GM12878 (cell line): ENCODE measurements at regions not wholly inside any gene's neighbourhood (a gene's known extent, or its start where the extent isn't known, plus 50 kb on each side); places are given as distances from the start of the nearest gene placed in this dataset. TPM values are rescaled to one million over a fixed set of nuclear protein-coding genes. Genes with fewer than 3 reads are reported as not detected.

Experiments
- ATAC-seq: fragments of 200-7000 bp; cut with Tn5 transposase; 3 replicates; pipeline ENCODE4 v1.9.1; 2020; ENCODE audit warnings: mild to moderate bottlenecking, moderate library complexity
- BruUV-seq: library from RNA; stranded (reverse); fragments of 400-500 nt; replicated peaks from 2 replicates; lab custom pipeline; 2021; lab: Mats Ljungman, UMichigan
- CTCF ChIA-PET: fragments of 300-600 bp; sonication (Branson Sonifier 250); formaldehyde crosslinking; extraction: SDS; loops from one replicate; lab custom pipeline; 2021; ENCODE audit warnings: inconsistent platforms; lab: Yijun Ruan, JAX
- POLR2A ChIA-PET: fragments of 350-600 bp; formaldehyde crosslinking; extraction: SDS; loops from one replicate; lab custom pipeline; 2021; ENCODE audit warnings: inconsistent platforms; lab: Charles Lee
- RAD21 ChIA-PET: fragments of 300-600 bp; sonication (Branson Sonifier 250); formaldehyde crosslinking; loops from one replicate; lab custom pipeline; 2023; ENCODE audit warnings: antibody characterized with exemption; ENCODE audit not compliant: unreplicated experiment; lab: Charles Lee
- SMC1A ChIA-PET: fragments of 300-600 bp; sonication (Branson Sonifier 250); formaldehyde crosslinking; loops from one replicate; lab custom pipeline; 2023; ENCODE audit not compliant: unreplicated experiment, uncharacterized antibody; lab: Charles Lee
- DNase-seq: peaks from one replicate; pipeline ENCODE4 v3.0.0-alpha.2; 2011; ENCODE audit warnings: low read depth, low spot score
- FAIRE-seq: peaks from 3 replicates; lab custom pipeline; 2011; peaks lifted over from hg19 to GRCh38; lab: Jason Lieb, UNC
- H2AFZ ChIP-seq: 2 replicates; pipeline ENCODE4 v1.6.0; 2011; ENCODE audit warnings: low read depth, low read length, control low read depth; ENCODE audit not compliant: control insufficient read depth
- H3K27ac ChIP-seq: 2 replicates; pipeline ENCODE4 v1.5.1; 2011; ENCODE audit warnings: control low read depth; ENCODE audit not compliant: control insufficient read depth, insufficient read depth
- H3K27me3 ChIP-seq, 2 experiments: replicated peaks in 1 of 2; 2 replicates each; pipeline versions ENCODE4 v1.6.0 to v1.6.1; 2011; ENCODE audit warnings: low read length in 1 of 2; ENCODE audit not compliant: control insufficient read depth in 2 of 2, insufficient read depth in 2 of 2
- H3K36me3 ChIP-seq, 2 experiments: 2 replicates each; pipeline ENCODE4 v1.5.1; 2011; ENCODE audit warnings: low read length in 1 of 2; ENCODE audit not compliant: control insufficient read depth in 2 of 2, insufficient read depth in 2 of 2
- H3K4me1 ChIP-seq: 2 replicates; pipeline ENCODE4 v1.6.1; 2011; ENCODE audit warnings: mild to moderate bottlenecking, low read length, moderate library complexity, mixed read lengths; ENCODE audit not compliant: control insufficient read depth, insufficient read depth
- H3K4me2 ChIP-seq: 2 replicates; pipeline ENCODE4 v1.6.0; 2011; ENCODE audit warnings: control low read depth; ENCODE audit not compliant: control insufficient read depth, insufficient read depth
- H3K4me3 ChIP-seq: fragments of 200-600 bp; sonication (generic); 2 replicates; pipeline ENCODE4 v1.5.1; 2016
- H3K79me2 ChIP-seq: 2 replicates; pipeline ENCODE4 v1.6.0; 2011; ENCODE audit warnings: low read length; ENCODE audit not compliant: control insufficient read depth, insufficient read depth
- H3K9ac ChIP-seq: 2 replicates; pipeline ENCODE4 v1.8.0; 2011; ENCODE audit warnings: low read length, control low read depth, mixed read lengths; ENCODE audit not compliant: control insufficient read depth, insufficient read depth
- H3K9me3 ChIP-seq: replicated peaks from 3 replicates; pipeline ENCODE4 v1.5.1; 2011; ENCODE audit warnings: mild to moderate bottlenecking, low read length; ENCODE audit not compliant: control insufficient read depth, insufficient read depth
- H4K20me1 ChIP-seq: 2 replicates; pipeline ENCODE4 v1.6.0; 2011; ENCODE audit not compliant: control insufficient read depth, insufficient read depth
- CHD1 ChIP-seq: IDR thresholded peaks from 2 replicates; pipeline ENCODE4 v1.6.1; 2012; ENCODE audit warnings: low read depth, low read length, improper control_type of control experiment
- EP300 ChIP-seq, 2 experiments: fragments of 150-350 bp in 1 of 2; IDR thresholded peaks; 2 replicates each; pipeline ENCODE4 v1.6.1; 2011 to 2012; ENCODE audit warnings: low read depth in 2 of 2, low read length in 2 of 2, borderline replicate concordance in 1 of 2, improper control_type of control experiment in 1 of 2, inconsistent platforms in 1 of 2; ENCODE audit not compliant: control insufficient read depth in 1 of 2
- MEF2B ChIP-seq: fragments of 450-650 bp; IDR thresholded peaks from 2 replicates; pipeline ENCODE4 v1.6.1; 2018; ENCODE audit warnings: mild to moderate bottlenecking, moderate library complexity; ENCODE audit not compliant: partially characterized antibody, poor library complexity, severe bottlenecking
- RUNX3 ChIP-seq: IDR thresholded peaks from 2 replicates; pipeline ENCODE4 v1.6.1; 2012; ENCODE audit warnings: low read length, inconsistent platforms
- SP1 ChIP-seq: IDR thresholded peaks from one replicate; pipeline ENCODE4 v1.6.1; 2011; ENCODE audit warnings: low read depth, low read length
- WGBS: methylation state at CpG from one replicate; pipeline ENCODE4 v1.1.6; 2016; ENCODE audit warnings: low lambda C conversion rate; ENCODE audit not compliant: insufficient replicate concordance, insufficient coverage; ENCODE audit errors: missing lambda C conversion rate; 5-methylcytosine and 5-hydroxymethylcytosine counted together
- in situ Hi-C: fragments of 300-500 bp; cut with MboI; formaldehyde crosslinking; loops from 9 replicates; pipeline ENCODE4 v1.14.3; 2018; ENCODE audit warnings: mixed read lengths
- intact Hi-C: fragments of 100-400 bp; cut with micrococcal nuclease; formaldehyde crosslinking; loops from one replicate; pipeline ENCODE4 v1.14.2; 2022; ENCODE audit not compliant: unreplicated experiment
- small RNA-seq: library from RNA; depleted of rRNA; stranded (forward); fragments of <200 nt; gene quantifications from one replicate; pipeline ENCODE3, GENCODE V24; 2014
- TF ChIP-seq, protein P1 (sequence below): fragments of 450-650 bp; IDR thresholded peaks from 2 replicates; pipeline ENCODE4 v1.6.1; 2017; ENCODE audit warnings: mild to moderate bottlenecking, moderate library complexity
- TF ChIP-seq, protein P2 (sequence below): IDR thresholded peaks from 2 replicates; pipeline ENCODE4 v1.6.1; 2011; ENCODE audit warnings: mild to moderate bottlenecking, low read depth, low read length, moderate library complexity; ENCODE audit not compliant: insufficient replicate concordance

DNA sequence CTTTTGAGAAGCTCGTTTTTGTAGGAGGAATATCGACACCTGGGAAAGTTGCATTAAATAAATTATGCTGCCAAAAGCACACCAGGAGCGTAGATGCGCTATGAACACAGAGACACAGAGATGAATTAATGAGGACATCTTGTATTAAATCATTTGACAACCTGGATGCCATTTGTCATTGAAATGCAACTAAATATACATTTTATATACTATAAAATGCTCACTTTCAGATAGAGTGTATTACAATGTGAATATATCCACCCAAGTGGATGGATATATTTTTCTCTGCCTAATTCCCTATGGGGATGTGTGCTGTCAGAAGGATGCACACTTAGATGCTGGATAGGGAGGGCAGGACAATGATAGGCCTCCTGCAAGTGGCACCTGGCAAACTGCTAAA, 426.2 kb downstream of the RIT2 start:
- DNase-seq (no peak), ATAC-seq (no peak), FAIRE-seq (no peak)
- no peaks in the 10 kb centered on the region for H4K20me1 ChIP-seq
- no peaks in the 10 kb centered on the region for H3K27me3 ChIP-seq
- ChIA-PET CTCF (interaction anchor here (0.6 kb wide), 1 partner anchor 365 kb away, joined by 3 read pairs; no protein-coding TSS in a partner anchor), POLR2A (no interaction called here), RAD21 (no interaction called here), SMC1A (no interaction called here)
- no peaks in the 10 kb centered on the region for H3K9me3 ChIP-seq
- no peak overlapping the region for H3K4me3 ChIP-seq
- H3K4me2 ChIP-seq, result no peak overlapping the region
- no peaks in the 10 kb centered on the region for H3K36me3 ChIP-seq
- intact Hi-C loops, result no loop called here
- H3K79me2 ChIP-seq, result no peaks in the 10 kb centered on the region
- no peak overlapping the region for H3K27ac ChIP-seq
- TF ChIP-seq, protein P1, sequence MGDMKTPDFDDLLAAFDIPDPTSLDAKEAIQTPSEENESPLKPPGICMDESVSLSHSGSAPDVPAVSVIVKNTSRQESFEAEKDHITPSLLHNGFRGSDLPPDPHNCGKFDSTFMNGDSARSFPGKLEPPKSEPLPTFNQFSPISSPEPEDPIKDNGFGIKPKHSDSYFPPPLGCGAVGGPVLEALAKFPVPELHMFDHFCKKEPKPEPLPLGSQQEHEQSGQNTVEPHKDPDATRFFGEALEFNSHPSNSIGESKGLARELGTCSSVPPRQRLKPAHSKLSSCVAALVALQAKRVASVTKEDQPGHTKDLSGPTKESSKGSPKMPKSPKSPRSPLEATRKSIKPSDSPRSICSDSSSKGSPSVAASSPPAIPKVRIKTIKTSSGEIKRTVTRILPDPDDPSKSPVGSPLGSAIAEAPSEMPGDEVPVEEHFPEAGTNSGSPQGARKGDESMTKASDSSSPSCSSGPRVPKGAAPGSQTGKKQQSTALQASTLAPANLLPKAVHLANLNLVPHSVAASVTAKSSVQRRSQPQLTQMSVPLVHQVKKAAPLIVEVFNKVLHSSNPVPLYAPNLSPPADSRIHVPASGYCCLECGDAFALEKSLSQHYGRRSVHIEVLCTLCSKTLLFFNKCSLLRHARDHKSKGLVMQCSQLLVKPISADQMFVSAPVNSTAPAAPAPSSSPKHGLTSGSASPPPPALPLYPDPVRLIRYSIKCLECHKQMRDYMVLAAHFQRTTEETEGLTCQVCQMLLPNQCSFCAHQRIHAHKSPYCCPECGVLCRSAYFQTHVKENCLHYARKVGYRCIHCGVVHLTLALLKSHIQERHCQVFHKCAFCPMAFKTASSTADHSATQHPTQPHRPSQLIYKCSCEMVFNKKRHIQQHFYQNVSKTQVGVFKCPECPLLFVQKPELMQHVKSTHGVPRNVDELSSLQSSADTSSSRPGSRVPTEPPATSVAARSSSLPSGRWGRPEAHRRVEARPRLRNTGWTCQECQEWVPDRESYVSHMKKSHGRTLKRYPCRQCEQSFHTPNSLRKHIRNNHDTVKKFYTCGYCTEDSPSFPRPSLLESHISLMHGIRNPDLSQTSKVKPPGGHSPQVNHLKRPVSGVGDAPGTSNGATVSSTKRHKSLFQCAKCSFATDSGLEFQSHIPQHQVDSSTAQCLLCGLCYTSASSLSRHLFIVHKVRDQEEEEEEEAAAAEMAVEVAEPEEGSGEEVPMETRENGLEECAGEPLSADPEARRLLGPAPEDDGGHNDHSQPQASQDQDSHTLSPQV, result no peak
- TF ChIP-seq EP300 (IDR thresholded peaks at IDR 0.05; ENCODE audit: borderline replicate concordance in 1 of 2, control insufficient read depth in 1 of 2, low read depth in 2 of 2, low read length in 2 of 2) (no peak), RUNX3 (no peak), SP1 (no peak), MEF2B (no peak), CHD1 (no peak)
- TF ChIP-seq, protein P2, sequence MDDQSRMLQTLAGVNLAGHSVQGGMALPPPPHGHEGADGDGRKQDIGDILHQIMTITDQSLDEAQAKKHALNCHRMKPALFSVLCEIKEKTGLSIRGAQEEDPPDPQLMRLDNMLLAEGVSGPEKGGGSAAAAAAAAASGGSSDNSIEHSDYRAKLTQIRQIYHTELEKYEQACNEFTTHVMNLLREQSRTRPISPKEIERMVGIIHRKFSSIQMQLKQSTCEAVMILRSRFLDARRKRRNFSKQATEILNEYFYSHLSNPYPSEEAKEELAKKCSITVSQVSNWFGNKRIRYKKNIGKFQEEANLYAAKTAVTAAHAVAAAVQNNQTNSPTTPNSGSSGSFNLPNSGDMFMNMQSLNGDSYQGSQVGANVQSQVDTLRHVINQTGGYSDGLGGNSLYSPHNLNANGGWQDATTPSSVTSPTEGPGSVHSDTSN, result no peak
- no peak overlapping the region for H2AFZ ChIP-seq
- 50% methylated on average over 4 of the region's 4 CpGs for WGBS
- no TSS peak for BruUV-seq
- no peaks in the 10 kb centered on the region for H3K4me1 ChIP-seq
- in situ Hi-C loops, result no loop called here
- no peak overlapping the region for H3K9ac ChIP-seq

Small RNA genes in the stretch of these regions (small RNA-seq; reads per million reads assigned to genes)
- gene RNA5SP454, result not detected
